OCI-LY3 (cell line): ENCODE measurements at regions not wholly inside any gene's neighbourhood (a gene's known extent, or its start where the extent isn't known, plus 50 kb on each side); places are given as distances from the start of the nearest gene placed in this dataset.

Source experiments
- CTCF ChIP-seq: fragments of 200-600, 300-600 bp; sonication (generic); IDR thresholded peaks from 2 replicates; pipeline ENCODE4 v1.5.1; 2014; ENCODE audit warnings: antibody characterized with exemption, low read length, low read depth
- EZH2phosphoT487 ChIP-seq: fragments of 200-600 bp; shearing (Covaris generic); IDR thresholded peaks from 2 replicates; pipeline ENCODE4 v1.6.1; 2018; ENCODE audit warnings: antibody characterized with exemption, mixed run types, low read depth

GRCh38 chr4:156411531-156411930 lies 457.9 kb upstream of the CTSO start:
- TF ChIP-seq CTCF (no peak), EZH2phosphoT487 (no peak)
